GM12878 (cell line): ENCODE measurements at regions not wholly inside any gene's neighbourhood (a gene's known extent, or its start where the extent isn't known, plus 50 kb on each side); places are given as distances from the start of the nearest gene placed in this dataset.

Experiments
- ATAC-seq: fragments of 200-7000 bp; cut with Tn5 transposase; 3 replicates; pipeline ENCODE4 v1.9.1; 2020; ENCODE audit warnings: mild to moderate bottlenecking, moderate library complexity
- BruUV-seq: library from RNA; stranded (reverse); fragments of 400-500 nt; replicated peaks from 2 replicates; lab custom pipeline; 2021; lab: Mats Ljungman, UMichigan
- CTCF ChIA-PET: fragments of 300-600 bp; sonication (Branson Sonifier 250); formaldehyde crosslinking; extraction: SDS; loops from one replicate; lab custom pipeline; 2021; ENCODE audit warnings: inconsistent platforms; lab: Yijun Ruan, JAX
- POLR2A ChIA-PET: fragments of 350-600 bp; formaldehyde crosslinking; extraction: SDS; loops from one replicate; lab custom pipeline; 2021; ENCODE audit warnings: inconsistent platforms; lab: Charles Lee
- RAD21 ChIA-PET: fragments of 300-600 bp; sonication (Branson Sonifier 250); formaldehyde crosslinking; loops from one replicate; lab custom pipeline; 2023; ENCODE audit warnings: antibody characterized with exemption; ENCODE audit not compliant: unreplicated experiment; lab: Charles Lee
- SMC1A ChIA-PET: fragments of 300-600 bp; sonication (Branson Sonifier 250); formaldehyde crosslinking; loops from one replicate; lab custom pipeline; 2023; ENCODE audit not compliant: unreplicated experiment, uncharacterized antibody; lab: Charles Lee
- DNase-seq: peaks from one replicate; pipeline ENCODE4 v3.0.0-alpha.2; 2011; ENCODE audit warnings: low read depth, low spot score
- FAIRE-seq: peaks from 3 replicates; lab custom pipeline; 2011; peaks lifted over from hg19 to GRCh38; lab: Jason Lieb, UNC
- H2AFZ ChIP-seq: 2 replicates; pipeline ENCODE4 v1.6.0; 2011; ENCODE audit warnings: low read depth, low read length, control low read depth; ENCODE audit not compliant: control insufficient read depth
- H3K27ac ChIP-seq: 2 replicates; pipeline ENCODE4 v1.5.1; 2011; ENCODE audit warnings: control low read depth; ENCODE audit not compliant: control insufficient read depth, insufficient read depth
- H3K27me3 ChIP-seq, 2 experiments: replicated peaks in 1 of 2; 2 replicates each; pipeline versions ENCODE4 v1.6.0 to v1.6.1; 2011; ENCODE audit warnings: low read length in 1 of 2; ENCODE audit not compliant: control insufficient read depth in 2 of 2, insufficient read depth in 2 of 2
- H3K36me3 ChIP-seq, 2 experiments: 2 replicates each; pipeline ENCODE4 v1.5.1; 2011; ENCODE audit warnings: low read length in 1 of 2; ENCODE audit not compliant: control insufficient read depth in 2 of 2, insufficient read depth in 2 of 2
- H3K4me1 ChIP-seq: 2 replicates; pipeline ENCODE4 v1.6.1; 2011; ENCODE audit warnings: mild to moderate bottlenecking, low read length, moderate library complexity, mixed read lengths; ENCODE audit not compliant: control insufficient read depth, insufficient read depth
- H3K4me2 ChIP-seq: 2 replicates; pipeline ENCODE4 v1.6.0; 2011; ENCODE audit warnings: control low read depth; ENCODE audit not compliant: control insufficient read depth, insufficient read depth
- H3K4me3 ChIP-seq: fragments of 200-600 bp; sonication (generic); 2 replicates; pipeline ENCODE4 v1.5.1; 2016
- H3K79me2 ChIP-seq: 2 replicates; pipeline ENCODE4 v1.6.0; 2011; ENCODE audit warnings: low read length; ENCODE audit not compliant: control insufficient read depth, insufficient read depth
- H3K9ac ChIP-seq: 2 replicates; pipeline ENCODE4 v1.8.0; 2011; ENCODE audit warnings: low read length, control low read depth, mixed read lengths; ENCODE audit not compliant: control insufficient read depth, insufficient read depth
- H3K9me3 ChIP-seq: replicated peaks from 3 replicates; pipeline ENCODE4 v1.5.1; 2011; ENCODE audit warnings: mild to moderate bottlenecking, low read length; ENCODE audit not compliant: control insufficient read depth, insufficient read depth
- H4K20me1 ChIP-seq: 2 replicates; pipeline ENCODE4 v1.6.0; 2011; ENCODE audit not compliant: control insufficient read depth, insufficient read depth
- CBX5 ChIP-seq: sonication (generic); IDR thresholded peaks from 2 replicates; pipeline ENCODE4 v1.6.1; 2016; ENCODE audit warnings: low read depth, moderate library complexity, mild to moderate bottlenecking, inconsistent platforms
- CREM ChIP-seq: IDR thresholded peaks from 2 replicates; pipeline ENCODE4 v1.6.1; 2014; ENCODE audit warnings: antibody characterized with exemption, low read depth
- JUNB ChIP-seq: IDR thresholded peaks from 2 replicates; pipeline ENCODE4 v1.6.1; 2016; ENCODE audit warnings: antibody characterized with exemption, mild to moderate bottlenecking
- NBN ChIP-seq: fragments of 450-650 bp; IDR thresholded peaks from 2 replicates; pipeline ENCODE4 v1.6.1; 2016
- NR2C1 ChIP-seq: fragments of 450-650 bp; IDR thresholded peaks from 2 replicates; pipeline ENCODE4 v1.6.1; 2017; ENCODE audit warnings: antibody characterized with exemption, mild to moderate bottlenecking, moderate library complexity
- WGBS: methylation state at CpG from one replicate; pipeline ENCODE4 v1.1.6; 2016; ENCODE audit warnings: low lambda C conversion rate; ENCODE audit not compliant: insufficient replicate concordance, insufficient coverage; ENCODE audit errors: missing lambda C conversion rate; 5-methylcytosine and 5-hydroxymethylcytosine counted together
- in situ Hi-C: fragments of 300-500 bp; cut with MboI; formaldehyde crosslinking; loops from 9 replicates; pipeline ENCODE4 v1.14.3; 2018; ENCODE audit warnings: mixed read lengths
- intact Hi-C: fragments of 100-400 bp; cut with micrococcal nuclease; formaldehyde crosslinking; loops from one replicate; pipeline ENCODE4 v1.14.2; 2022; ENCODE audit not compliant: unreplicated experiment
- TF ChIP-seq, protein P1 (sequence below): fragments of 450-650 bp; IDR thresholded peaks from 2 replicates; pipeline ENCODE4 v1.6.1; 2017; ENCODE audit warnings: mild to moderate bottlenecking, low read depth, inconsistent platforms; ENCODE audit not compliant: poor library complexity, severe bottlenecking
- TF ChIP-seq, protein P2 (sequence below): fragments of 150-350 bp; IDR thresholded peaks from 2 replicates; pipeline ENCODE4 v1.6.1; 2016; ENCODE audit warnings: low read depth, low read length

DNA sequence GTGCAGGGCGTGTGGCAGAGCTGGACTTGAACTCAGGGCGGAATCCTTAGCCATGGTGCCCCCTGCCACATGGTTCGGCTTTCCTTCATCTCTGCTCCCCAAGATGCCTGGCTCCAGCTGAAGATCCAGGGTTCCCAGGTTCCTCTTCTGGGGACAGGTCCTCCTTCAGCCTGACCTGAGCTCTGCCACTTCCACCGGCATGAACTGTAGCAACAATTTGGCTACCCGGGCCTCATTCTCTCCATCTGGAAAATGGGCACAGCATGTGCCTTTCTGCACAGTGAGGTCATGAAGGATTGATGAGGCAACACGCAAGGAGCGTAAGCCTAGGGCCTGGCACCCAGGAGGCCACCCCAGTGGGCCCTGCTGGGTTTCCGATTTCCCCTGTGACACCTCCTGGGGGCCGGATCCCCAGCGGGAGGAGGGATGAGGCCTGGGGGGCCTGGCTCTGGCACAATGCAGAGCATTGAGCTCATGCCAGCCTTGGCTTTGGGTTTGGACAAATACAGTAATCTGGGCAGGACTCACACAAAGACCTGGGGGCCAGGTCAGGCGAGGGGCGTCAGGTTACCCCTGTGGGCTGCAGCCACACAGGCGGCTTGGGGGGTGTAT is 74.0 kb downstream of the CEBPB start (continued):
- TF ChIP-seq, protein P1, sequence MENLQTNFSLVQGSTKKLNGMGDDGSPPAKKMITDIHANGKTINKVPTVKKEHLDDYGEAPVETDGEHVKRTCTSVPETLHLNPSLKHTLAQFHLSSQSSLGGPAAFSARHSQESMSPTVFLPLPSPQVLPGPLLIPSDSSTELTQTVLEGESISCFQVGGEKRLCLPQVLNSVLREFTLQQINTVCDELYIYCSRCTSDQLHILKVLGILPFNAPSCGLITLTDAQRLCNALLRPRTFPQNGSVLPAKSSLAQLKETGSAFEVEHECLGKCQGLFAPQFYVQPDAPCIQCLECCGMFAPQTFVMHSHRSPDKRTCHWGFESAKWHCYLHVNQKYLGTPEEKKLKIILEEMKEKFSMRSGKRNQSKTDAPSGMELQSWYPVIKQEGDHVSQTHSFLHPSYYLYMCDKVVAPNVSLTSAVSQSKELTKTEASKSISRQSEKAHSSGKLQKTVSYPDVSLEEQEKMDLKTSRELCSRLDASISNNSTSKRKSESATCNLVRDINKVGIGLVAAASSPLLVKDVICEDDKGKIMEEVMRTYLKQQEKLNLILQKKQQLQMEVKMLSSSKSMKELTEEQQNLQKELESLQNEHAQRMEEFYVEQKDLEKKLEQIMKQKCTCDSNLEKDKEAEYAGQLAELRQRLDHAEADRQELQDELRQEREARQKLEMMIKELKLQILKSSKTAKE: no peak
- no peak for TF ChIP-seq NR2C1
- no peak for TF ChIP-seq NBN
- no peak for TF ChIP-seq CREM

- Histone ChIP-seq H3K4me2 (no peak overlapping the region), H3K79me2 (no peaks in the 10 kb centered on the region), H3K4me3 (no peak overlapping the region), H3K36me3 (no peaks in the 10 kb centered on the region), H3K9ac (no peak overlapping the region), H4K20me1 (no peaks in the 10 kb centered on the region), H3K27ac (no peak overlapping the region), H3K9me3 (no peaks in the 10 kb centered on the region), H3K4me1 (no peaks in the 10 kb centered on the region), H3K27me3 (no peaks in the 10 kb centered on the region), H2AFZ (no peak overlapping the region)
- DNase-seq (no peak), FAIRE-seq (no peak), ATAC-seq (no peak)
- intact Hi-C loops (no loop called here), in situ Hi-C loops (no loop called here)
- ChIA-PET RAD21 (no interaction called here), CTCF (no interaction called here), SMC1A (interaction anchor here (0.6 kb wide), 1 partner anchor 52 kb away, joined by 3 read pairs; no protein-coding TSS in a partner anchor), POLR2A (no interaction called here)
- TF ChIP-seq, protein P2, sequence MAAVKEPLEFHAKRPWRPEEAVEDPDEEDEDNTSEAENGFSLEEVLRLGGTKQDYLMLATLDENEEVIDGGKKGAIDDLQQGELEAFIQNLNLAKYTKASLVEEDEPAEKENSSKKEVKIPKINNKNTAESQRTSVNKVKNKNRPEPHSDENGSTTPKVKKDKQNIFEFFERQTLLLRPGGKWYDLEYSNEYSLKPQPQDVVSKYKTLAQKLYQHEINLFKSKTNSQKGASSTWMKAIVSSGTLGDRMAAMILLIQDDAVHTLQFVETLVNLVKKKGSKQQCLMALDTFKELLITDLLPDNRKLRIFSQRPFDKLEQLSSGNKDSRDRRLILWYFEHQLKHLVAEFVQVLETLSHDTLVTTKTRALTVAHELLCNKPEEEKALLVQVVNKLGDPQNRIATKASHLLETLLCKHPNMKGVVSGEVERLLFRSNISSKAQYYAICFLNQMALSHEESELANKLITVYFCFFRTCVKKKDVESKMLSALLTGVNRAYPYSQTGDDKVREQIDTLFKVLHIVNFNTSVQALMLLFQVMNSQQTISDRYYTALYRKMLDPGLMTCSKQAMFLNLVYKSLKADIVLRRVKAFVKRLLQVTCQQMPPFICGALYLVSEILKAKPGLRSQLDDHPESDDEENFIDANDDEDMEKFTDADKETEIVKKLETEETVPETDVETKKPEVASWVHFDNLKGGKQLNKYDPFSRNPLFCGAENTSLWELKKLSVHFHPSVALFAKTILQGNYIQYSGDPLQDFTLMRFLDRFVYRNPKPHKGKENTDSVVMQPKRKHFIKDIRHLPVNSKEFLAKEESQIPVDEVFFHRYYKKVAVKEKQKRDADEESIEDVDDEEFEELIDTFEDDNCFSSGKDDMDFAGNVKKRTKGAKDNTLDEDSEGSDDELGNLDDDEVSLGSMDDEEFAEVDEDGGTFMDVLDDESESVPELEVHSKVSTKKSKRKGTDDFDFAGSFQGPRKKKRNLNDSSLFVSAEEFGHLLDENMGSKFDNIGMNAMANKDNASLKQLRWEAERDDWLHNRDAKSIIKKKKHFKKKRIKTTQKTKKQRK: no peak
- TF ChIP-seq JUNB (no peak), CBX5 (no peak)
- BruUV-seq: no TSS peak
- WGBS: 54% methylated on average over 10 of the region's 12 CpGs
Observed at GRCh38 chr20:50265245-50265946, 74.8 kb downstream of the CEBPB start.
